ENCODE measurements at regions not wholly inside any gene's neighbourhood (a gene's known extent, or its start where the extent isn't known, plus 50 kb on each side); places are given as distances from the start of the nearest gene placed in this dataset.

DNA sequence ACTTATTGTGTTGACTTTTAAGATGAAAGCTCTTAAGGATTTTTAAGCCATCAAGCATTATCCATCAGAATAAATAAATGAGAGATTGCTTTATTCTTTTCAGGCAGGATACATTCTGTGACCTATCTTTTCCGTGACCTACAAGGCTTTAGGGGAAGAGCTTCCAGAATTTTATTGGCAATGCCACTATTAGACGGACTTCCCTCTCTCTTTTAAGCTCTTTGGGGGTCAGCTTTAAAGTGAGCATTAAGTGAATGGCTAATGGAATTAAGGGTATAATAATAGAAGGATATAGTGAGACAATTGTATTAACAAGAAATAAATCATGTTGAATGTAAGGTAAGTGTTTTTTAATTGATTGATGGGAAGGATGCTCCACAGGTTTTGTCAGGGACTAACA, 273.7 kb downstream of the GPAT3 start:
- in situ Hi-C loops (cut with HindIII; ENCODE audit: low pct_unique_long_range_greater_than_20kb, low sequenced_read_pairs) = no loop called here
- DNase-seq (ENCODE audit: low read depth) = no peak

DNA sequence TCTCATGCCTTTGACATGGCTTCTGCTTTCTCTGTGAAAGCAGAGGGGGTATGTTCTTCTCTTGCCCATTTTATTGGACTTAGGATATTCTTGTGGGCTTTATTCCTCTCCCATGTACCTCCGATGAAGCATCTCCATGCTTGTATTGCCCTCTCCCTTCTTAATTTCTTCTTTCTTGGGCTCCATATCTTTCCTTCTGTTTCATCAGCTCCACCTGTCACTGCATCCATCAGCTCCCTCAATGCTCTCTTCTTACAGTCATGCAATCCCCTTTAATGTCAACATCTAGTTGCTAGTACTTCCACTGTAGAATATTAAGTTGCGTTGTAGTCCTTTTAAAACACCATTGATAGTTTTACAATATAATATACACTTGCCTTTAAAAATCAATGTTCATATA, 257.6 kb downstream of the GPAT3 start:
- in situ Hi-C loops (cut with HindIII; ENCODE audit: low pct_unique_long_range_greater_than_20kb, low sequenced_read_pairs) = no loop called here

DNA sequence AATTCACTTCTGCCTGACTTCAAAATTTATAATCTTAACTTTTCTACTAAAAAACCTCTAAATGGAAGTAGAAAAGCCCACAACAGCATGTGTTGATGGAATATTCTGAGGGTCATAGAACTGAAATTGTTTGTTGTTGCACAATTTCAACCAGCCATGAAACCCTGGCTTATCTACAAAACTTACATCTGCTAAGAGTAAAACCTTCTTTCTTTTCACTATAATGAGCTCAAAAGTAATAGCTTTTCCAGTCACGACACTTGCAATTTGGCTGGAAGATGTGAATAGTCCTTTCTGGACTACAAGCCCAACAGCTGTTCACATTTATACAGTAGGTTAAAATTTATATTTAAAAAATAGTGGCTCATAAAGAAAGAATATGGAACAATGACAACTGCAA, 250.0 kb downstream of the GPAT3 start:
- in situ Hi-C loops (cut with HindIII; ENCODE audit: low pct_unique_long_range_greater_than_20kb, low sequenced_read_pairs) = no loop called here
- DNase-seq (ENCODE audit: low read depth) = no peak

More for the DNA sequence above, 257.6 kb downstream of the GPAT3 start:
- DNase-seq (ENCODE audit: low read depth) = no peak

DNA sequence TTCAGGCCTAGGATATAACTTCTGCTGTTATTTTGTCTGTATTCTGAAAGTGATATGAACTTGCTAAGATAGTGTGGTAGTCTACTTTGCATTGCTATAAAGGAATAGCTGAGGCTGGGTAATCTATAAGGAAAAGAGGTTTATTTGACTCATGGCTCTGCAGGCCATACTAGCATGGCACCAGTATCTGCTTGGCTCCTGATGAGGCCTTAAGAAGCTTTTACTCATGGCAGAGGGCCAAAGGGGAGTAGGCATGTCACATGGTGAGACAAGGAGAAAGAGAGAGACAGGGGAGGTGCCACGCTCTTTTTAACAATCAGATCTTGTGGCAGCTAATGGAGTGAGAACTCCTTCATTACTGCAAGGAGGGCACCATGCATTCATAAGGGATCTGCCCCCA, 247.3 kb downstream of the GPAT3 start:
- in situ Hi-C loops (cut with HindIII; ENCODE audit: low pct_unique_long_range_greater_than_20kb, low sequenced_read_pairs) = no loop called here
- DNase-seq (ENCODE audit: low read depth) = peak; percentile 43

DNA sequence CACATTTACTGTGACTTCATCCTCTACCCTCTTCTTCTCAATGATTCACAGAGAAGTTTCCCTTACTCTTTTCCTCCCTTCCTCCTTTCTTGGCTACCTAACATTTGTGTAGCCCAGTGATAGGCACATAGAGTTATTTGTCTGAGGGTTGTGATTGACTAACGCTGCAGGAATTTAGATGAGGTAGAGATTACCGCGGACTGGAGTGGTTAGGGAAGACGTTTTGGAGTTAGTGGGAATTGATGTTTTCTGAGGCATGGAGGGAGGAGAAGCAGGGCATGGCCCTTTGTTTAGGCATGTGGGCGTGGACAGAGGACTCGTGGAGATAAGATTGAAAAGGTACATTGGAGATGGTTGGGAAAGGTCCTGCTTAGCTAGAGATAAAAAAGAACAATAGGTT, 246.7 kb downstream of the GPAT3 start:
- no peak for DNase-seq (ENCODE audit: low read depth)
- in situ Hi-C loops (cut with HindIII; ENCODE audit: low pct_unique_long_range_greater_than_20kb, low sequenced_read_pairs) = no loop called here

DNA sequence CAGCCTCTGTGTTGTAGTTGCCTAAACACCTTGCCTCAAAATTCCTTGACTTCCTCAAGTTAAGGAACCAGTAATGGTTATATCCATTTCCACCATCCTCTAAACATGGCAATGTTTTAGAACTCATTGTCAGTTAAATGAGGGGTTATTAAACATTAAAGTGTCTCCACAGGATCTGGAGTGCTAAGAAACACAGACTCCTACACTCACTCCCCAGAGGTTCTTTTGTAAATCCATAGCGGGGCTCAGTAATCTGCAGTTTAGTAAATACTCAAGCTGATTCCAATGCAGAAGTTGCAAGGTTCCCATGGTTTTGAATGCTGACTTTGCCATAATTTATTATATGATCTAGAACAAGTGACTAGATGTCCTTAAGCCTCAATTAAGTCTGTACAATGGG, 245.5 kb downstream of the GPAT3 start:
- no peak for DNase-seq (ENCODE audit: low read depth)
- in situ Hi-C loops (cut with HindIII; ENCODE audit: low pct_unique_long_range_greater_than_20kb, low sequenced_read_pairs) = no loop called here

DNA sequence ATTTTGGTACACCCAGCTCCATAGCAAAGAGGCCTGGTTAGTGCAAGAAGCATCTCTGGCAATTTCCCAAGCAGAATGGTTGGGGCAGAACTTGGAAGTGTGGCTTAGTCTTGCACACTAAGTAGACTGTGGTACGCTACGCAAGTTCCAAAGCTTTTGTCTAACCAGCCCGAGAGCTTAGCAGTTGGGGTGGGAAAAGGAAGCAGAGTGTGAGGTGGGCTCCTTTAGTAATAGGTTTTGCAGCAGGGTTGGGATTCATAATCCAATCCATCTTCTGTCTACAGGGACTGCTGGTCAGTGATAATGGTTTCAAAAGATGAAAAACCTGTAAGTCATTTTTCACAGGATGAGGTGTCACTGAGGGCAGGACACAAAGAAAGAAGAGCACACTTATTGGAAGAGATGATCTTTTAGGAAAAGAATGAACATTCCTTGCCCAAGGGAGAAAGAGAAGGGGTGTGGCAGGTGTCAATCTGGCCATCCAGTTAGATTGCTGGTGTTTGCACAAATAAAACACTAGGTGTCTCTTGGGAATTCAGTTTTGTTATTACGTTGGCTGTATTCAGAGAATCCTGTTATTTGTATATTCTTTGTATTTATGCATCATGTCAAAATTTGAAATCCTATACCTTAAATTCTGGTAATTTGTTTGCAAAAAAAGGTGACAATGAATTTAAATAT, 244.3 kb downstream of the GPAT3 start:
- in situ Hi-C loops (cut with HindIII; ENCODE audit: low pct_unique_long_range_greater_than_20kb, low sequenced_read_pairs) = no loop called here
- DNase-seq (ENCODE audit: low read depth) = peak; percentile 14

DNA sequence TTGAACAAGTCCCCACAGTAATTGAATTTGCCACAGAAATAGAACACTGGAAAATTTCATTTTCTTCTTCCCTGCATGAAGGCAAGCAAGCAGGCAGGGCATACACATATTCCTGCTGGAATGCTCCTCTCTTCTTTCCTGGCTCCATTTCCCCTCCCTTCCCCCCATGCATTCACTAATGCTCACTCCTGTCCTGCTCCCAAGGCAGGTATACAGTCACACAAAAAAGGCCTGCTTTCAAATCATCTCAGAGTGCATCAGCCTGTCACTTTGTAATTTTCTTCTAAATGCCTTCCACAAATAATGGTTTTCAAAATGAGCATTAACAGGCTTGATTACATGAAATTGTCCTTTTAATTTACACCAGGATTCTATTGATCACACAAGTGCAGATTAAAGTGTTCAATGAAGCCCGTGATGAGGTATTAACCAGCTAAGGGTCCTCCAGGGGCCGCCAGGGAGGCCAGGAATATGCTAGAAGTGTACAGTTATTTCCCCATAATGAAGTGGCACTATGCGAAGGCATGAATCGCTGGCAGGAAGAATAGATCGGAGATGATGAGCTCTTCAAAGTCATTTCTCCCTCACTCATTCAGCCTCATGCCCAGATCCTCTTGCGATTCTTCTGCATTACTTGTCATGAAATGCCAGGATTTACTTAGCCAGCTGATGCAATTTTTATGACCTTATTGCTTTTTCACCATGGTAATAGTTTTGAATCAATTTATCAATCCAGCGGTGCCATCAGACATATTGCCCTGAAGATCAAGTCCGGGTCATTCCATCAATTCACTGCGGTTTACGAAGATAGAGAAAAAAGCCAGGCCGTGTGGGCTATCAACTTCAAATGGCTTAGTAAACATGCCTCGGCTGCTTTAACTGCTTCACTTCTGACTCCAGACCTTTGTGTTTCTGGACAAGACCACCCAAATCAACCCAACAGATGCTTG, 243.5 kb downstream of the GPAT3 start:
- no peak for DNase-seq (ENCODE audit: low read depth)
- in situ Hi-C loops (cut with HindIII; ENCODE audit: low pct_unique_long_range_greater_than_20kb, low sequenced_read_pairs) = no loop called here

DNA sequence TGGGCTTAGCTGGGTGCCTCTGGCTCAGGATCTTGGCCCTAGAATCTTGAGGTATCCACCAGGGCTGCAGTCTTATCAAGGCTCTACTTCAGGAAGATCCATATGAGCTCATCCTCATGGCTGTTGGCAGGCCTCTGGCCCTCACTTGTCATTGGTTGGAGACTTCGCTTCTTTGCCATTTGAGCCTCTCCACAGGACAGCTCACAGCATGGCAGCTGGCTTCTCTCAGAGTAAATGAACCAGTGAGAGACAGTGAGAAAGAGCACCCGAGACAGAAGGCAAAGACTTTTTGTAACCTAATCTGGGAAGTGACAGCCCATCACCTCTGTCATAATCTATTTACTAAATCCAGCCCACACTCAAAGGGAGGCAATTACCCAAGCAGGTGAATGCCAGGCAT, 236.8 kb downstream of the GPAT3 start:
- DNase-seq (ENCODE audit: low read depth) = no peak
- in situ Hi-C loops (cut with HindIII; ENCODE audit: low pct_unique_long_range_greater_than_20kb, low sequenced_read_pairs) = no loop called here

DNA sequence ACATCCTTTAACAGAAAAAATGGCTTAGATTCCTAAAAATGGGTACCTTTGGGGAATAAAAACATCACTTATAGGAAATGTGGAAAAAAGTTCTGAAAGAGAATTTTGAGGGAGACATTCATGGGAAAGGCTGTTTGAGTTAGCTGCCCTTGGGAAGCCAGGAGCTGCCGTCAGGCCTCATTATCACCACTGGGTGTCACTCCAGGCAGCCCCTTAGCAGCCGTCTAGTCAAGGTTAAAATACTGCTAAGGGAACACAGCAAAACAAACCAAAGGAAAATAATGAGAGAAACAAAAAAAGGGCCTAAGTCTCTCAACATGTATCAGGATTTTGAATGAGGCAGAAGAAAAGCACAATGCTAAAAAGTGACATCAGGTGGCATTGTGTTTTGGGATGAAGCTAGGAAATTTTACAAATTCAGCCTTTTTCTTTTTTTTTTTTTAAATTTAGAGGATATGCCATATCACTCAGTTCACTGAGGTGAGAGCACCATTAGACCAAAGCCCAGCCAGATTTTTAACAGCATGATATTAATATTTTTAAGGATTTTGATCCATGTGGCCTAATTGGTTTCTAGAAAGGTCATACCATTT, 235.3 kb downstream of the GPAT3 start:
- in situ Hi-C loops (cut with HindIII; ENCODE audit: low pct_unique_long_range_greater_than_20kb, low sequenced_read_pairs) = no loop called here
- peak; percentile 44 for DNase-seq (ENCODE audit: low read depth)

DNA sequence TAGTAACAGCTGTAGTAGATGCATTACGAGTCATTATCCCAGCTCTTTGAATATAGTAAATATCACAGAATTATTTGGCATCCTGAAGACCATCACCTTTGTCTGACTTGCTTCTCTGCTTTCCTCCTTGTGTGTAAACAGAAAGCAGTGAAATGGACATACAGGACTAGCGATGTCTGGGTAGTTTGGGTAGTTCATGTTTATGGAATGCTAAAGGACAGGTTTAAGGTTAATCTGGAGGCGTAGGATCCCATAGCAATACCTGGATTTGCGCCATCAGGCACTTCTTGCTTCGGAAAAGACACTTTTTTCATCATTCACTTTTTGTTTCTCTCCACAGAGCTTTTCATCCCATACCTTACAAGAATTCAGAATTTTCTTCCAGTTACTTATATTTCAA, 232.2 kb downstream of the GPAT3 start:
- in situ Hi-C loops (cut with HindIII; ENCODE audit: low pct_unique_long_range_greater_than_20kb, low sequenced_read_pairs) = no loop called here
- DNase-seq (ENCODE audit: low read depth) = no peak

DNA sequence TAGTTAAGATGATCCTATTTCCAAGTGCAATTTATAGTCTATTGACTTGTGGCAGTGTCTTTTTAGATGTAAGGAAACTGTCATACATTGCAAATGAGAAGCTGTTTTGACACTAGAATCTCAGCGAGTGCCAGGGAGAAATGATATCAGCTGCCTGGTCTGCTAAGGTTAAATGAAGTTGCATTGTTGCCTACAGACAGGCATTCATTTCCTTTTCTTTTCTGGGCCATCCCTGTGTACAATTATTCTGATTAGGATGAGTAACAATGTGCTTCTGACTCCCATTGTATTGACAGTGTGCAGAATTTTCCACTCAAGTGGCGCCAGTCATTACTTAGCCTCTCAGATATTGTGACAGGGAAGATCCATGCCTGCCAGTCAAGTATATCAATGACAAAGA, 231.2 kb downstream of the GPAT3 start:
- in situ Hi-C loops (cut with HindIII; ENCODE audit: low pct_unique_long_range_greater_than_20kb, low sequenced_read_pairs) = no loop called here
- DNase-seq (ENCODE audit: low read depth) = no peak

DNA sequence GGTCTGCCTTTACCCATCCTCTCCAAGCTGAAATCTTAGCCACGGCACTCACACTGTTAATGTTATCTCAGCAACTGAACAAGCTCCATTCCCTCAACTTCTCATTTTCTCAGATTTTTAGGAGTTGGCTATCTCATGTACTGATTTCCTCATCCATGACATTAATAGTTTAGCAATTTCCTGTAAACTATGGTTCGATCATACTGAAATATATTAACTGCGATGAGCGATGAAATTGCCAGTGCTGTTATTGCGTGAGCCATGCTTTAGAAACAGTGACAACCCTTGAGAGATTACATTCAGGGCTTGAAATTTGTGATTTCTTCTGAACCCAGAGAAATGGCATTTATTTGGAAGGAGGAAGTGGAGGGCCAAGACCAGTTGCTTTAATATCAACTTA, 223.7 kb downstream of the GPAT3 start:
- in situ Hi-C loops (cut with HindIII; ENCODE audit: low pct_unique_long_range_greater_than_20kb, low sequenced_read_pairs) = no loop called here
- no peak for DNase-seq (ENCODE audit: low read depth)

DNA sequence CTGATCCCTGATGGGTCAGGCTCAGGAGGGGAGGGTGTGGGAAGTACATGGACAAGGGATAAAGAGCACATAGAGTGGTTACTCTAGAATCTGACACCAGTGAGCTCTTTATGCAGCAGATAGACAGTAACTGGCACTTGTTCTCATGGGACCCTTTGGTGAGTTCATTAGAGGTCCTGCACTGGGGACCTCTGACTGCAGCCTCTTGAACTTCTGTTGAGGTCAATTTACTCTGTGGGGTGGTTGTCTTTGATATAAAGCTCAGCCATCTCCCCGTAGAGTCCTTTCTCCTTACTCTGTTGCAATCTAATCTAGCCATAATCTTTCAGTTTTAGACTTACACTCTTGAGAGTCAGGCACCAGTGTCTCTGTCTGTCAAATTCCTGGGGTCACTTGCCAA, 222.4 kb downstream of the GPAT3 start:
- in situ Hi-C loops (cut with HindIII; ENCODE audit: low pct_unique_long_range_greater_than_20kb, low sequenced_read_pairs) = no loop called here

DNA sequence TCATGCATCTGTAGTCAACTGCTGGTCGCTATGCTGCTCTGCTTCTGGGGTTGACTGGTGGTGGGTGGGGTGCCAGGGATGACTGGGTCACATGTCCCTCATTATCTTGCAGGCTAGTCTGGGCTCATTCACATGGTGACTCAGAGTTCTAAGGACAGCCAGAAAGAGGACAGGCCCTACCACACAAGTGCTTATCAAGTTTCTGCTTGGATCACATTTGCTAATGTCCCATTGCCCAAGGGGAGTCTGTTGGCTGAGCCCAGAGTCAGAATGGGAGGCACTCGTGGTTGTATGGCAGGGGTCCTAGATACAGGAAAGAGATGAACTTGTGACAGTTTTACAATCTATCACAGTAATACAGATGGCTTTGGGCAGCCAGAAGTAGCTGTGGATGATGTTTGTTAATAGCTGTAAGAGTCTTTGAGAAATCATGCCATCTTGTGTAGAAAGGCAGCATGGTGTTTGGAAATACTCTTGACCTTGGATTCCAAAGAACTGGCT, 221.3 kb downstream of the GPAT3 start:
- peak; percentile 12 for DNase-seq (ENCODE audit: low read depth)
- in situ Hi-C loops (cut with HindIII; ENCODE audit: low pct_unique_long_range_greater_than_20kb, low sequenced_read_pairs) = no loop called here

More for the DNA sequence above, 222.4 kb downstream of the GPAT3 start:
- no peak for DNase-seq (ENCODE audit: low read depth)

DNA sequence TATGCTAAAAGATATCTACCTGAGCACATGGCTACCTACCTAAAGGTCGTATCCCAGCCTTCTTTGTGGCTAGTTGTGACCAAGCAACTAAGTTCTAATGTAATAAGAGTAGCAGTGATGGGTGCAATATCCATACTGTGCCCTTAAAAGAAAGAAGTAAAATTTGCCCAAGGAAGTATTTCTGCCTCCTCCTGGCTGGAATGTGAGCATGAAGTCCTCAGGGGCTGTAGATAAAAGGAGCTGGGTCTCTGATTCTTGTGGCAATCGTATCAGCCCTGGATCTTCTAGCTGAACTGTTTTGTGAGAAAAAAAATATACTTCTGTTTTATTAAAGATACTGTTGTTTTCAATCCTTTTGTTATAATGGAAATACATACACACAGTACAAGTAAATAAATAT, 217.4 kb downstream of the GPAT3 start:
- DNase-seq (ENCODE audit: low read depth) = no peak
- in situ Hi-C loops (cut with HindIII; ENCODE audit: low pct_unique_long_range_greater_than_20kb, low sequenced_read_pairs) = no loop called here

DNA sequence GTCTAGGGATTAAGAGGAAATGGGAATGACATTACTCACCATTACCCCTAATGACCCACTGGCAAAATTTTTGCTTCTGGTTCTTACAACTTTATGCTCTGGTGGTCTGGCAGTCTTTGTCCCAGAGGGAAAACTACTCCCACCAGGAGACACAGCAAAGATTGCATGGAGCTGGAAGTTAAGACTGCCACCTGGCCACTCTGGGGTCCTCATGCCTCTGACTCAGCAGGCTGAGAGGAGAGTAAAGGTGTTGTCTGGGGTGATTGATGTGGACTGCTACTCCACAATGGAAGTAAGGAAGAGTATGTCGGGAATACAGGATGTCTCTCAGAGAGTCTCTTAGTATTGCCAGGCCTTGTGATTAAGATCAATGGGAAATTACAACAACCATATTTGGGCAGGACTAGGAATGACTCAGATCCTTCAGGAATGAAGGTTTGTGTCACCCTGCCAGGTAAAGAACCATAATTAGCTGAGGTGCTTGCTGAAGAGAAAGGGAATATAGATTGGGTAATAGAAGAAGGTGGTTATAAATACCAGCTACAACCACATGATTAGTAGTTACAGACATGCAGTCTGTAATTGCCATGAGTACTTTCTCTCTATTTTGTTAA, 215.5 kb downstream of the GPAT3 start:
- DNase-seq (ENCODE audit: low read depth) = no peak
- in situ Hi-C loops (cut with HindIII; ENCODE audit: low pct_unique_long_range_greater_than_20kb, low sequenced_read_pairs) = no loop called here

DNA sequence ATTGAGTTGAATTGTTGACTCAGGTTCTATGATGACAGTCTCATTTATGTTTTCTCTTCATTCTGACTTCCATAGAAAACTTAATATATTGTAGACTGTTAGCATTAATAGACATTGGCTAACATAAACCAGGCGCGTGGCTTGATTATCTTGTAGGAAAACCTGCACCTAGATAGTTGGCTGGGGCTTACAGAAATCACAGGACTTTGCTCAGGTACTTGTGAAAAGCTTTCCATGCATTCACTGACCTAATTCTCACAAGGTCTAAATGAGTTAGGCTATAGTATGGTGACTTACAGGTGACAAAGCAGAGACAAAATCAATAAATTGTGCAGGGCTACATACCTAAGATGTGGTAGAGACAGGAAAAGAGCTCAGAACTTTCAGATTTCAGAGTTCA, 212.8 kb downstream of the GPAT3 start:
- DNase-seq (ENCODE audit: low read depth) = no peak
- in situ Hi-C loops (cut with HindIII; ENCODE audit: low pct_unique_long_range_greater_than_20kb, low sequenced_read_pairs) = no loop called here

DNA sequence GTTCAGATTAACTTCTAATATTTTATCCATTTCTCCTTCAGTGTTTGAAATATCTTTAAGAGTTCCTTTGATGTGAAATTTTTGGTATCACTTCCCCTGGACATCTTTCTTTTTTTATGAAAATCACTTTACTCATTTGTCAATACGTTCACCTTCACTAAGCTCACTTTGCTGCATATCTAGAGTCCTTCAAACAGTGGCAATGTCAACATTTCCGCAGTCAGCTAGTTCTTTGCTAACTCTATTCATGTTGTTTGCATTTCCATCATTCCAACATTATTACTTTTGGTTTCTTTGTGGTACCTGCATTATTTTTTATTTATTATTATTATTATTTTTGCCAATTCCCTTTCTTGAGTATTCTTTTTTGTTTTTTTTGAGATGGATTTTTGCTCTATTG, 203.0 kb downstream of the GPAT3 start:
- no peak for DNase-seq (ENCODE audit: low read depth)
- in situ Hi-C loops (cut with HindIII; ENCODE audit: low pct_unique_long_range_greater_than_20kb, low sequenced_read_pairs) = no loop called here
